Skeletal muscle satellite cell (primary cell): ENCODE measurements at regions not wholly inside any gene's neighbourhood (a gene's known extent, or its start where the extent isn't known, plus 50 kb on each side); places are given as distances from the start of the nearest gene placed in this dataset.

Source experiments
- H3K27me3 ChIP-seq: 2 replicates; pipeline ENCODE4 v1.7.0; 2013; ENCODE audit warnings: low read length; ENCODE audit not compliant: control insufficient read depth, insufficient read depth
- H3K36me3 ChIP-seq: 2 replicates; pipeline ENCODE4 v1.7.0; 2013; ENCODE audit warnings: mild to moderate bottlenecking, control low read depth, low read length; ENCODE audit not compliant: insufficient read depth
- H3K4me1 ChIP-seq: 2 replicates; pipeline ENCODE4 v1.7.0; 2013; ENCODE audit warnings: low read length; ENCODE audit not compliant: control insufficient read depth, insufficient read depth
- H3K4me2 ChIP-seq: 2 replicates; pipeline ENCODE4 v1.7.0; 2013; ENCODE audit warnings: mild to moderate bottlenecking, low read length
- H3K4me3 ChIP-seq: 2 replicates; pipeline ENCODE4 v1.7.0; 2013; ENCODE audit warnings: low read length
- H3K9ac ChIP-seq: 2 replicates; pipeline ENCODE4 v1.7.0; 2013; ENCODE audit warnings: mild to moderate bottlenecking, low read depth, low read length, moderate library complexity
- H3K9me3 ChIP-seq: replicated peaks from 2 replicates; pipeline ENCODE4 v1.7.0; 2013; ENCODE audit warnings: mild to moderate bottlenecking, control low read depth, low read length

- H3K4me3 ChIP-seq: no peak overlapping the region
- no peaks in the 10 kb centered on the region for H3K36me3 ChIP-seq
- no peak overlapping the region for H3K4me2 ChIP-seq
- H3K4me1 ChIP-seq: no peaks in the 10 kb centered on the region
- H3K9me3 ChIP-seq: no peaks in the 10 kb centered on the region
- no peaks in the 10 kb centered on the region for H3K27me3 ChIP-seq
- H3K9ac ChIP-seq: no peak overlapping the region
These were observed 389.7 kb upstream of the ARID1B start for GRCh38 chr6:156387472-156387871.

GRCh38 chr6:156383059-156383458, 394.1 kb upstream of the ARID1B start:
- H3K4me3 ChIP-seq: no peak overlapping the region
- H3K27me3 ChIP-seq: no peaks in the 10 kb centered on the region
- no peak overlapping the region for H3K9ac ChIP-seq
- no peaks in the 10 kb centered on the region for H3K9me3 ChIP-seq
- no peak overlapping the region for H3K4me2 ChIP-seq
- no peaks in the 10 kb centered on the region for H3K4me1 ChIP-seq
- no peaks in the 10 kb centered on the region for H3K36me3 ChIP-seq

- no peak overlapping the region for H3K4me3 ChIP-seq
- H3K9me3 ChIP-seq: no peaks in the 10 kb centered on the region
- no peak overlapping the region for H3K9ac ChIP-seq
- H3K4me2 ChIP-seq: no peak overlapping the region
- H3K36me3 ChIP-seq: no peaks in the 10 kb centered on the region
- no peaks in the 10 kb centered on the region for H3K27me3 ChIP-seq
- no peaks in the 10 kb centered on the region for H3K4me1 ChIP-seq
These were observed 397.5 kb upstream of the ARID1B start for GRCh38 chr6:156379392-156380289.

GRCh38 chr6:156378853-156379252, 398.3 kb upstream of the ARID1B start:
- H3K4me1 ChIP-seq: no peaks in the 10 kb centered on the region
- H3K9me3 ChIP-seq: no peaks in the 10 kb centered on the region
- H3K27me3 ChIP-seq: no peaks in the 10 kb centered on the region
- no peaks in the 10 kb centered on the region for H3K36me3 ChIP-seq
- no peak overlapping the region for H3K4me2 ChIP-seq
- no peak overlapping the region for H3K4me3 ChIP-seq
- no peak overlapping the region for H3K9ac ChIP-seq

- no peak overlapping the region for H3K4me3 ChIP-seq
- H3K4me2 ChIP-seq: no peak overlapping the region
- H3K27me3 ChIP-seq: no peaks in the 10 kb centered on the region
- no peaks in the 10 kb centered on the region for H3K36me3 ChIP-seq
- no peaks in the 10 kb centered on the region for H3K9me3 ChIP-seq
- H3K9ac ChIP-seq: no peak overlapping the region
- no peaks in the 10 kb centered on the region for H3K4me1 ChIP-seq
These were observed 401.1 kb upstream of the ARID1B start for GRCh38 chr6:156376091-156376490.

GRCh38 chr6:156359912-156360311, 417.3 kb upstream of the ARID1B start:
- H3K36me3 ChIP-seq: no peaks in the 10 kb centered on the region
- H3K4me3 ChIP-seq: no peak overlapping the region
- no peak overlapping the region for H3K4me2 ChIP-seq
- no peak overlapping the region for H3K9ac ChIP-seq
- no peaks in the 10 kb centered on the region for H3K4me1 ChIP-seq
- H3K9me3 ChIP-seq: no peaks in the 10 kb centered on the region
- H3K27me3 ChIP-seq: no peaks in the 10 kb centered on the region

GRCh38 chr6:156352861-156353260, 424.3 kb upstream of the ARID1B start:
- no peak overlapping the region for H3K4me3 ChIP-seq
- H3K27me3 ChIP-seq: no peaks in the 10 kb centered on the region
- H3K36me3 ChIP-seq: no peaks in the 10 kb centered on the region
- no peak overlapping the region for H3K4me2 ChIP-seq
- no peaks in the 10 kb centered on the region for H3K4me1 ChIP-seq
- H3K9me3 ChIP-seq: no peaks in the 10 kb centered on the region
- no peak overlapping the region for H3K9ac ChIP-seq

GRCh38 chr6:156351346-156351966, 425.7 kb upstream of the ARID1B start:
- Histone ChIP-seq H3K9ac (no peak overlapping the region), H3K9me3 (no peaks in the 10 kb centered on the region), H3K4me3 (no peak overlapping the region), H3K36me3 (no peaks in the 10 kb centered on the region), H3K4me1 (no peaks in the 10 kb centered on the region), H3K4me2 (no peak overlapping the region), H3K27me3 (no peaks in the 10 kb centered on the region)

GRCh38 chr6:156350337-156350736, 426.8 kb upstream of the ARID1B start:
- Histone ChIP-seq H3K27me3 (no peaks in the 10 kb centered on the region), H3K4me2 (no peak overlapping the region), H3K36me3 (no peaks in the 10 kb centered on the region), H3K4me3 (no peak overlapping the region), H3K9ac (no peak overlapping the region), H3K4me1 (no peaks in the 10 kb centered on the region), H3K9me3 (no peaks in the 10 kb centered on the region)

- Histone ChIP-seq H3K36me3 (no peaks in the 10 kb centered on the region), H3K27me3 (no peaks in the 10 kb centered on the region), H3K9ac (no peak overlapping the region), H3K4me1 (no peaks in the 10 kb centered on the region), H3K4me2 (no peak overlapping the region), H3K9me3 (no peaks in the 10 kb centered on the region), H3K4me3 (no peak overlapping the region)
These were observed 428.3 kb upstream of the ARID1B start for GRCh38 chr6:156348849-156349248.

- Histone ChIP-seq H3K36me3 (no peaks in the 10 kb centered on the region), H3K9ac (no peak overlapping the region), H3K4me3 (no peak overlapping the region), H3K4me2 (no peak overlapping the region), H3K27me3 (no peaks in the 10 kb centered on the region), H3K4me1 (no peaks in the 10 kb centered on the region), H3K9me3 (no peaks in the 10 kb centered on the region)
These were observed 428.8 kb upstream of the ARID1B start for GRCh38 chr6:156348424-156348823.

GRCh38 chr6:156347656-156348055, 429.5 kb upstream of the ARID1B start:
- no peak overlapping the region for H3K9ac ChIP-seq

More at GRCh38 chr6:156347656-156348055, 429.5 kb upstream of the ARID1B start:
- no peaks in the 10 kb centered on the region for H3K36me3 ChIP-seq
- no peaks in the 10 kb centered on the region for H3K4me1 ChIP-seq
- H3K4me3 ChIP-seq: no peak overlapping the region
- H3K27me3 ChIP-seq: no peaks in the 10 kb centered on the region
- no peak overlapping the region for H3K4me2 ChIP-seq
- no peaks in the 10 kb centered on the region for H3K9me3 ChIP-seq
